ENCODE measurements at regions not wholly inside any gene's neighbourhood (a gene's known extent, or its start where the extent isn't known, plus 50 kb on each side); places are given as distances from the start of the nearest gene placed in this dataset.

GRCh38 chr1:38249001-38249400, 202.4 kb upstream of the POU3F1 start:
- Histone ChIP-seq H3K27ac (replicated peaks in 1 of 4) (no peak overlapping the region), H3K4me1 (peaks cover 0 to 7% (median 0%) of the 10 kb centered on the region in 4 donors), H3K4me3 (no peak overlapping the region), H3K9me3 (no peaks in the 10 kb centered on the region), H3K27me3 (peaks cover 0 to 47% (median 0%) of the 10 kb centered on the region in 4 donors), H3K36me3 (no peaks in the 10 kb centered on the region)
- 39% methylated on average over 7 of the region's 7 CpGs for WGBS
- TF ChIP-seq CTCF (IDR thresholded peaks at IDR 0.05) (no peak), POLR2AphosphoS5 (IDR thresholded peaks at IDR 0.05) (no peak), EP300 (IDR thresholded peaks at IDR 0.05) (no peak), POLR2A (IDR thresholded peaks at IDR 0.05; ENCODE audit: low read depth) (no peak)
- DNase-seq (ENCODE audit: extremely low spot score) = no peak
- intact Hi-C loops (cut with DNase I) = no loop called here

DNA sequence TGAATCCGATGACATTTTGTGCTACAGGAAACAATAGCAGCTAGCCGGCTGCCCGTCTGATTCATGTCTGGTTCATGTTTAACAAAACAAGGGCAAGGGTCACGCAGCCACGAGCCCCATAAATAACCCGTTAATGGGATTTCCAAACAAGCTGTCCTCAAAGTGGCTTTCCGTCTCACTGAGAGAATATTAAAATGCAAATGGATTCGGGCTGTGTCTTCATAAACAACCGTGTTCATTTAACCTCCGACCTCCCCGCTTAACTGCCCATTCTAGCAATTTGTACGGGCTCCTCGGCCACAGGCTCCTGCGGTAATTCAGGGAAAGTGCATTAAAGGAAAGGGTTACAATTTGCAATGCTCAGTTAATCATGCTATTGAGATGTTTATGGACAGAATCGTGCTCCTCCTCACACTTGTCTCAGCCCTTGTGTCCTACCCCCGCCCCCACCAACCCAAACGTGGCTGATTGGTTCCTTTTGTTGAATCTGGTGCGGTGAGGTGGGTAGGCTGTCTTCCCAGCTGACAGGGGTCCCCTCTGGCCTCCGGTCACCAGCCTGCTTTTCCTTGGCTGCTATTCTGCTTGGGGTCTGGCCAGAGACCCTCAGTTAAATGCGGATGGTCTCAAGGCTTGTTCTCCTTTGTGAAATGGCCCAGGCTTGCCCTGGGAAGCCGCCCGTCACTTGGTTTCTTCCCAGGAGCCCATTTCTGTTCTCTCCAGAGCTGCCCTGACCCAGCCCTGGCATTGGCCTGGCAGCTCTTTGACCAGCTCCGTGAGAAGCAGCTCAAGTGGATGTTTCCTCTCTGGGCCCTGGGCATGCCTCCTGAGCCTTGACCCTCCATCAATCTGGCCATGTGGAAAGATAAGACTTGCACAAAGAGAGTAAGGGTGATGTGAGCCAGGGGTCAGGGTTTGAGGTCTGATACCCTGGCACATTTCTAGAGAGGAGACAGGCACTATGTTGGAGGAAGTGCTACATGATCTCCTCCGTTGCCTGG, 200.7 kb upstream of the POU3F1 start:
- WGBS = 61% methylated on average over 24 of the region's 24 CpGs
- peaks cover 0 to 36% (median 0%) of the 10 kb centered on the region in 4 donors for H3K27me3 ChIP-seq
- no peaks in the 10 kb centered on the region for H3K9me3 ChIP-seq
- no peak for DNase-seq (ENCODE audit: extremely low spot score)
- intact Hi-C loops (cut with DNase I) = no loop called here
- H3K4me3 ChIP-seq = no peak overlapping the region
- H3K27ac ChIP-seq (replicated peaks in 1 of 4) = no peak overlapping the region
- peaks cover 0 to 7% (median 0%) of the 10 kb centered on the region in 4 donors for H3K4me1 ChIP-seq
- H3K36me3 ChIP-seq = no peaks in the 10 kb centered on the region
- no peak for TF ChIP-seq POLR2AphosphoS5 (IDR thresholded peaks at IDR 0.05)
- TF ChIP-seq EP300 (IDR thresholded peaks at IDR 0.05) = no peak
- no peak for TF ChIP-seq POLR2A (IDR thresholded peaks at IDR 0.05; ENCODE audit: low read depth)
- TF ChIP-seq CTCF (IDR thresholded peaks at IDR 0.05) = no peak

DNA sequence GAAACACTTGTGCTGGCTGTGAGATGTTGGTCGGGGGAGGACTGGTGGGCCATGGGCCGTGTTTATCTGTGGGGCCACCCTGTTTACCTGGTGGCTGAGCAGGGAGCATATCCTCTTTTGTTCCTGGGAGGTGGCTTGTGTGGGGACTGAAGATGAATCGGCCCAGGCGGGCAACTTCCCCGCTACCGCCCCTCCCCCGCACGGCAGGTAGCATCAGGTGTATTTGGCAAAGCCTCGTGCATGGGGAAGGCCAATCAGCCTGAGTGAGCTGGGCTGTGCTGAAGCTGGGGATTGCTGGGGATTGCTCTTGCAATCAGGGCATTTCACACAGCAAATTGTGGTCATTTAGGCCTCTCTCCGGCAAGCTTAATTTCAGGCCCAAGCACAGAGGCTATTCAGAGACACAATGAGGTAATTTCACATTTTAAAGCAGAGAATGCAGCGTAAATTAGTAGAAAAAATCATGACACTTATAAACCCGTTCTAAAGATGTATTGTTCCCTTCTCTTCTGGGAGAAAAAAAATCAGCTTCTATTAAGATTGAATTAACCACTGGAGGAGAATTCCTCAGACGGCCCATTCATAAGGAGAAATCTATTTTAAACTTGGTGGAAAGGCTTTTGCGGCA, 197.7 kb upstream of the POU3F1 start:
- WGBS = 67% methylated on average over 14 of the region's 14 CpGs
- intact Hi-C loops (cut with DNase I) = no loop called here
- DNase-seq (ENCODE audit: extremely low spot score) = no peak
- no peak overlapping the region for H3K27ac ChIP-seq (replicated peaks in 1 of 4)
- H3K9me3 ChIP-seq = no peaks in the 10 kb centered on the region
- H3K4me3 ChIP-seq = no peak overlapping the region
- H3K27me3 ChIP-seq = peaks cover 0 to 19% (median 0%) of the 10 kb centered on the region in 4 donors
- H3K4me1 ChIP-seq = peaks cover 0 to 7% (median 0%) of the 10 kb centered on the region in 4 donors
- H3K36me3 ChIP-seq = no peaks in the 10 kb centered on the region
- TF ChIP-seq CTCF (IDR thresholded peaks at IDR 0.05) (no peak), EP300 (IDR thresholded peaks at IDR 0.05) (no peak), POLR2AphosphoS5 (IDR thresholded peaks at IDR 0.05) (no peak)

DNA sequence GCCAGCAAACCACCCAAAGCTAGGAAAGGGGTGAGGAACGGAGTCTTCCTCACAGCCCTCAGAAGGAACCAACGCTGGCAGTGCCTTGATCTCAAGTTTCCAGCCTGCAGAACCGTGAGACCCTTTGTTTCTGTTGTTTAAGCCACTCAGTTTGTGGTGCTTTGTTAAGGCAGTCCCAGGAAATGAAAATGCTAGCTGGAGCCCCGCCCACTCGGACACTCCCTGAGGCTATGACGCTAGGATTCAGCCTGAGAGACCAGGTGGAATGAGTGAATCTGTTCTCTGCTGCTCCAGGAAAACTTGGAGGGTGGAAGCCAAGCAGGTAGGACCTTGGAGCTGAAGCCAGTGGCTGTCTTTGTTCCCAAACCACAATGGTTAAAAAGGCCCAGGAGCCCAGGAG, 196.5 kb upstream of the POU3F1 start:
- H3K27ac ChIP-seq (replicated peaks in 1 of 4) = no peak overlapping the region
- TF ChIP-seq POLR2A (IDR thresholded peaks at IDR 0.05; ENCODE audit: low read depth) (no peak), CTCF (IDR thresholded peaks at IDR 0.05) (no peak), POLR2AphosphoS5 (IDR thresholded peaks at IDR 0.05) (no peak), EP300 (IDR thresholded peaks at IDR 0.05) (no peak)
- H3K4me1 ChIP-seq = peaks cover 0 to 7% (median 0%) of the 10 kb centered on the region in 4 donors
- WGBS = 81% methylated on average over 6 of the region's 6 CpGs
- H3K27me3 ChIP-seq = peaks cover 0 to 7% (median 0%) of the 10 kb centered on the region in 4 donors
- intact Hi-C loops (cut with DNase I) = no loop called here
- H3K36me3 ChIP-seq = no peaks in the 10 kb centered on the region
- DNase-seq (ENCODE audit: extremely low spot score) = no peak
- no peak overlapping the region for H3K4me3 ChIP-seq
- no peaks in the 10 kb centered on the region for H3K9me3 ChIP-seq
